Ovary (tissue), 7 donors: ENCODE measurements at regions not wholly inside any gene's neighbourhood (a gene's known extent, or its start where the extent isn't known, plus 50 kb on each side); places are given as distances from the start of the nearest gene placed in this dataset.

Source experiments
- DNase-seq, 5 donors: peaks; one replicate each; pipeline ENCODE4 v3.0.0-alpha.2; 2019 to 2020
- H3K27ac ChIP-seq, 2 donors: fragments of 200-600 bp; one replicate each; pipeline versions ENCODE4 v1.5.1 to v1.8.0; 2019 to 2022
- H3K27me3 ChIP-seq: fragments of 200-600 bp; one replicate; pipeline ENCODE4 v1.8.0; 2022
- H3K36me3 ChIP-seq: fragments of 200-600 bp; sonication (generic); one replicate; pipeline ENCODE4 v1.5.1; 2019
- H3K4me1 ChIP-seq: one replicate; pipeline ENCODE4 v1.8.1; 2013; ENCODE audit warnings: mild to moderate bottlenecking, moderate library complexity; ENCODE audit not compliant: insufficient read depth
- H3K4me3 ChIP-seq: fragments of 200-600 bp; sonication (generic); one replicate; pipeline ENCODE4 v1.5.1; 2017
- H3K9me3 ChIP-seq, 2 donors: fragments of 200-600 bp in 1 of 2; sonication (generic) in 1 of 2; one replicate each; pipeline versions ENCODE4 v1.5.1 to v1.8.1; 2013 to 2019; ENCODE audit warnings: mild to moderate bottlenecking in 1 of 2, moderate library complexity in 1 of 2
- EP300 ChIP-seq: sonication (generic); formaldehyde crosslinking; IDR thresholded peaks from one replicate; pipeline ENCODE4 v1.6.1; 2017; ENCODE audit warnings: antibody characterized with exemption
- POLR2A ChIP-seq: fragments of 450-650 bp; IDR thresholded peaks from one replicate; pipeline ENCODE4 v1.6.1; 2017; ENCODE audit warnings: antibody characterized with exemption, mild to moderate bottlenecking, moderate library complexity
- WGBS, 3 donors: extraction: QIAGEN DNeasy Blood & Tissue Kit in 1 of 3; methylation state at CpG; one replicate each; pipeline versions ENCODE4 v1.1.5 to v1.1.7; 2013 to 2017; 5-methylcytosine and 5-hydroxymethylcytosine counted together
- intact Hi-C, 4 donors: fragments of 100-400 bp; cut with DNase I; formaldehyde crosslinking; loops; one replicate each; pipeline versions ENCODE4 v1.11.0 to v1.15.1; 2022 to 2023
- TF ChIP-seq, protein P1 (sequence below), 3 donors: fragments of 450-650 bp in 2 of 3; fragments of 200-600 bp in 1 of 3; IDR thresholded peaks; one replicate each; pipeline versions ENCODE4 v1.5.1 to v1.8.0; 2016 to 2022; ENCODE audit warnings: antibody characterized with exemption in 3 of 3, mild to moderate bottlenecking in 1 of 3
- donor health status: DM: no; HTN: no; CAD: no; lungs with moderate emphysema.
- donor health status: DM: no; HTN: no; CAD: no.
- donor health status: Bipolar disorder and iron deficiency.
- donor health status: DM: no; HTN: no; CAD: no.
- donor health status: DM: yes; HTN: yes; CAD: no.

GRCh38 chr12:67035121-67035520, 234.0 kb upstream of the CAND1 start:
- no peak for DNase-seq
- H3K4me1 ChIP-seq, result no peaks in the 10 kb centered on the region
- intact Hi-C loops, result no loop called here
- H3K27me3 ChIP-seq, result no peaks in the 10 kb centered on the region
- WGBS, 3 donors, result 45 to 60% (median 50%) methylated on average over 5 of the region's 5 CpGs
- TF ChIP-seq, protein P1, sequence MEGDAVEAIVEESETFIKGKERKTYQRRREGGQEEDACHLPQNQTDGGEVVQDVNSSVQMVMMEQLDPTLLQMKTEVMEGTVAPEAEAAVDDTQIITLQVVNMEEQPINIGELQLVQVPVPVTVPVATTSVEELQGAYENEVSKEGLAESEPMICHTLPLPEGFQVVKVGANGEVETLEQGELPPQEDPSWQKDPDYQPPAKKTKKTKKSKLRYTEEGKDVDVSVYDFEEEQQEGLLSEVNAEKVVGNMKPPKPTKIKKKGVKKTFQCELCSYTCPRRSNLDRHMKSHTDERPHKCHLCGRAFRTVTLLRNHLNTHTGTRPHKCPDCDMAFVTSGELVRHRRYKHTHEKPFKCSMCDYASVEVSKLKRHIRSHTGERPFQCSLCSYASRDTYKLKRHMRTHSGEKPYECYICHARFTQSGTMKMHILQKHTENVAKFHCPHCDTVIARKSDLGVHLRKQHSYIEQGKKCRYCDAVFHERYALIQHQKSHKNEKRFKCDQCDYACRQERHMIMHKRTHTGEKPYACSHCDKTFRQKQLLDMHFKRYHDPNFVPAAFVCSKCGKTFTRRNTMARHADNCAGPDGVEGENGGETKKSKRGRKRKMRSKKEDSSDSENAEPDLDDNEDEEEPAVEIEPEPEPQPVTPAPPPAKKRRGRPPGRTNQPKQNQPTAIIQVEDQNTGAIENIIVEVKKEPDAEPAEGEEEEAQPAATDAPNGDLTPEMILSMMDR (IDR thresholded peaks at IDR 0.05), result no peak
- TF ChIP-seq POLR2A (no peak), EP300 (no peak)
- H3K4me3 ChIP-seq, result no peak overlapping the region
- H3K27ac ChIP-seq, result no peak overlapping the region
- no peaks in the 10 kb centered on the region for H3K9me3 ChIP-seq
- no peaks in the 10 kb centered on the region for H3K36me3 ChIP-seq

DNA sequence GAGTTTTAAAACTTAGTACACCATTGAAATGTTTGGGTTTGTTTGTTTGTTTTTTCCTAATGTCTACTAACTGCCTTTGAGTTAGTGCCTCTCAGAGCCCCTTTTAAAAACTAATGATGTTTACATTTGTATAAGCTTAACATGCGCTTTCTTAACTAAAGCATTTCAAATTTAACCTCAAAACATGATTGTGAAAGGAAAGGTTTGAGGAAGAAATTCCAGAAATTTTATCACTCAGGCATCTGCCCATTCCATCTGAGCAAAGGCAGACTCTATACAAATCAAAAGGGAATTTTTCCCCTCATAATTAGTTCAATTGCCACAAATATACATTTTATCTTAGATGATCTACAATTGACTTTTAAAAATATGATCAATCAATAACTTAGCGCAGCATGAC, 230.7 kb upstream of the CAND1 start:
- intact Hi-C loops, result no loop called here
- Histone ChIP-seq H3K27ac (no peak overlapping the region), H3K27me3 (no peaks in the 10 kb centered on the region), H3K4me1 (no peaks in the 10 kb centered on the region), H3K9me3 (no peaks in the 10 kb centered on the region), H3K36me3 (no peaks in the 10 kb centered on the region), H3K4me3 (no peak overlapping the region)
- no peak for DNase-seq
- WGBS, 3 donors, result 64 to 99% (median 97%) methylated on average over 2 of the region's 2 CpGs
- TF ChIP-seq, protein P1 (IDR thresholded peaks at IDR 0.05), result no peak
- TF ChIP-seq EP300 (no peak), POLR2A (no peak)

- DNase-seq, result no peak
- WGBS, 3 donors, result 60 to 73% (median 68%) methylated on average over 8 of the region's 8 CpGs
- TF ChIP-seq, protein P1 (IDR thresholded peaks at IDR 0.05), result no peak
- no peak for TF ChIP-seq EP300
- TF ChIP-seq POLR2A, result no peak
- no peak overlapping the region for H3K4me3 ChIP-seq
- H3K36me3 ChIP-seq, result no peaks in the 10 kb centered on the region
- intact Hi-C loops, result no loop called here
- H3K27ac ChIP-seq, result no peak overlapping the region
- H3K9me3 ChIP-seq, result no peaks in the 10 kb centered on the region
- no peaks in the 10 kb centered on the region for H3K27me3 ChIP-seq
- H3K4me1 ChIP-seq, result no peaks in the 10 kb centered on the region
Measured at GRCh38 chr12:67039995-67040860, 228.9 kb upstream of the CAND1 start.

DNA sequence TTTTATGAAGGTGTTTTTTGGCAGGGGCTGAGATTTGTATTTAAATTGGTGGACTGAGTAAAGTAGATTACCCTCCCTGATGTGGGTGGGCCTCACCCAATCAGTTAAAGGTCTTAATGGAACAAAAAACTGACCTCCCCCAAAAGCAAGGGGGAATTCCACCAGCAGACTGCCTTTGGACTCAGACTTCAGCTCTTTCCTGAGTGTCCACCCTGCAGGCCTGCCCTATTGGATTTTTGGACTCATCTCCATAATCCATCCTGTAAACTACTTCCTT, 228.4 kb upstream of the CAND1 start:
- intact Hi-C loops, result no loop called here
- no peak overlapping the region for H3K4me3 ChIP-seq
- no peak for DNase-seq
- H3K27ac ChIP-seq, result no peak overlapping the region
- no peaks in the 10 kb centered on the region for H3K36me3 ChIP-seq
- H3K4me1 ChIP-seq, result no peaks in the 10 kb centered on the region
- no peaks in the 10 kb centered on the region for H3K27me3 ChIP-seq
- no peaks in the 10 kb centered on the region for H3K9me3 ChIP-seq
- TF ChIP-seq EP300, result no peak
- TF ChIP-seq, protein P1 (IDR thresholded peaks at IDR 0.05), result no peak
- TF ChIP-seq POLR2A, result no peak
